ENCODE measurements at regions not wholly inside any gene's neighbourhood (a gene's known extent, or its start where the extent isn't known, plus 50 kb on each side); places are given as distances from the start of the nearest gene placed in this dataset.

DNA sequence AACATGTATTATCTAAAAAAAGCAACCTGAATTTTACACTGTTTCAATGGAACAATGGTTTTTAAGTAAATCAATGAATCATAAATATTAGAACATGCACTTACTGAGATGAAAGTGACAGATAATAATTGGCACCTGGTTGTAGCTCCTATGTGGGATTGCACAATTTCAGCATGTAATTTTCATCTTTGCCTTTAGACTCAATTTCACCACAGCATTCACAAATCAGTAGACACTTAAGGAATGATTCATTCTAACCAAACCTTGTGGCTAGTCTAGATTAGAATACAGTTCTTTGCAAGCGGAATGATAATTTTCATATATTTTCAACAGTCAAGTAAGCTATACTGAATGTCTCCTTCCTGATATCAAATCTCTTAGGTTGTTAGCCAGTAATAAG lies 853.4 kb downstream of the KCNT2 start:
- peaks cover 3% of the 10 kb centered on the region for H3K4me1 ChIP-seq (ENCODE audit: control insufficient read depth, insufficient read depth, low read length)
- H3K4me3 Mint-ChIP-seq: no peak overlapping the region
- DNase-seq: no peak
- no peaks in the 10 kb centered on the region for H3K9me3 Mint-ChIP-seq
- H3K9me3 ChIP-seq (ENCODE audit: control insufficient read depth, low read length): no peaks in the 10 kb centered on the region
- no peaks in the 10 kb centered on the region for H3K36me3 ChIP-seq (ENCODE audit: control insufficient read depth, insufficient read depth, low read length)
- TF ChIP-seq, protein P1, sequence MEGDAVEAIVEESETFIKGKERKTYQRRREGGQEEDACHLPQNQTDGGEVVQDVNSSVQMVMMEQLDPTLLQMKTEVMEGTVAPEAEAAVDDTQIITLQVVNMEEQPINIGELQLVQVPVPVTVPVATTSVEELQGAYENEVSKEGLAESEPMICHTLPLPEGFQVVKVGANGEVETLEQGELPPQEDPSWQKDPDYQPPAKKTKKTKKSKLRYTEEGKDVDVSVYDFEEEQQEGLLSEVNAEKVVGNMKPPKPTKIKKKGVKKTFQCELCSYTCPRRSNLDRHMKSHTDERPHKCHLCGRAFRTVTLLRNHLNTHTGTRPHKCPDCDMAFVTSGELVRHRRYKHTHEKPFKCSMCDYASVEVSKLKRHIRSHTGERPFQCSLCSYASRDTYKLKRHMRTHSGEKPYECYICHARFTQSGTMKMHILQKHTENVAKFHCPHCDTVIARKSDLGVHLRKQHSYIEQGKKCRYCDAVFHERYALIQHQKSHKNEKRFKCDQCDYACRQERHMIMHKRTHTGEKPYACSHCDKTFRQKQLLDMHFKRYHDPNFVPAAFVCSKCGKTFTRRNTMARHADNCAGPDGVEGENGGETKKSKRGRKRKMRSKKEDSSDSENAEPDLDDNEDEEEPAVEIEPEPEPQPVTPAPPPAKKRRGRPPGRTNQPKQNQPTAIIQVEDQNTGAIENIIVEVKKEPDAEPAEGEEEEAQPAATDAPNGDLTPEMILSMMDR (conservative IDR thresholded peaks at IDR 0.05): no peak
- no peak overlapping the region for H3K27ac ChIP-seq (ENCODE audit: low read depth, low read length)
- 75% methylated on average over 1 of the region's 1 CpG; no CpG with 5 or more reads in 1 of the 2 experiments for WGBS, 2 experiments (ENCODE audit: insufficient coverage in 1 of 2, insufficient read length in 1 of 2)
- H3K27ac Mint-ChIP-seq: no peak overlapping the region
- H3K36me3 Mint-ChIP-seq (ENCODE audit: low read depth): no peaks in the 10 kb centered on the region
- H3K4me3 ChIP-seq (ENCODE audit: low read length): no peak overlapping the region
- peaks cover 5% of the 10 kb centered on the region for H3K4me1 Mint-ChIP-seq
- no peak overlapping the region for H3K9ac ChIP-seq (ENCODE audit: extremely low read depth, low read length, poor library complexity, severe bottlenecking)
- no peaks in the 10 kb centered on the region for H3K27me3 Mint-ChIP-seq (ENCODE audit: insufficient read depth)
- no peaks in the 10 kb centered on the region for H3K27me3 ChIP-seq (ENCODE audit: control insufficient read depth, insufficient read depth, low read length, poor library complexity, severe bottlenecking)

- Mint-ChIP-seq H3K4me1 (peaks cover 6% of the 10 kb centered on the region), H3K4me3 (no peak overlapping the region), H3K27me3 (ENCODE audit: insufficient read depth) (no peaks in the 10 kb centered on the region), H3K9me3 (no peaks in the 10 kb centered on the region), H3K27ac (no peak overlapping the region), H3K36me3 (ENCODE audit: low read depth) (no peaks in the 10 kb centered on the region)
- Histone ChIP-seq H3K27ac (ENCODE audit: low read depth, low read length) (no peak overlapping the region), H3K36me3 (ENCODE audit: control insufficient read depth, insufficient read depth, low read length) (no peaks in the 10 kb centered on the region), H3K4me1 (ENCODE audit: control insufficient read depth, insufficient read depth, low read length) (peaks cover 3% of the 10 kb centered on the region), H3K27me3 (ENCODE audit: control insufficient read depth, insufficient read depth, low read length, poor library complexity, severe bottlenecking) (no peaks in the 10 kb centered on the region), H3K9ac (ENCODE audit: extremely low read depth, low read length, poor library complexity, severe bottlenecking) (no peak overlapping the region), H3K4me3 (ENCODE audit: low read length) (no peak overlapping the region), H3K9me3 (ENCODE audit: control insufficient read depth, low read length) (no peaks in the 10 kb centered on the region)
- DNase-seq: no peak
- TF ChIP-seq, protein P1 (conservative IDR thresholded peaks at IDR 0.05): no peak
- WGBS, 2 experiments (ENCODE audit: insufficient coverage in 1 of 2, insufficient read length in 1 of 2): 93 to 97% methylated on average over 4 of the region's 4 CpGs
Measured at GRCh38 chr1:195754303-195754702, 853.9 kb downstream of the KCNT2 start.

DNA sequence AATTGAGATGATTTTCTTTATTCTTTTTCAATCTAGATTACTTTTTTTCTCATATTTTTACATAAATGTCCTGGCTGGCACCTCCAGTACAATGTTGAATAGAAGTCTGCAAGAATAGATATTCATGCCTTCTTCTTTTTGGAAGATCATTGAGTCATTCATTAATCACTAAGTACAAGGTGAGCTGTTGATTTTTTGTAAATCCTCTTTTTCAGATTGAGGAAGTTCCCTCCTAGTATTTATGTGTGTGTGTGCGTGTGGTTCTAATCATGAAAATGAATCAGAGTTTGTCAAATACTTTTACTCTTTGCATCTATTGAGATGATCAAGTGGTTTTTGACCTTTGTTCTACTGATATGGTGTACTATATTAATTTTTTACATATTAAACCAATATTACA lies 859.3 kb downstream of the KCNT2 start:
- Histone ChIP-seq H3K27ac (ENCODE audit: low read depth, low read length) (no peak overlapping the region), H3K4me3 (ENCODE audit: low read length) (no peak overlapping the region), H3K4me1 (ENCODE audit: control insufficient read depth, insufficient read depth, low read length) (peaks cover 3% of the 10 kb centered on the region), H3K36me3 (ENCODE audit: control insufficient read depth, insufficient read depth, low read length) (no peaks in the 10 kb centered on the region), H3K27me3 (ENCODE audit: control insufficient read depth, insufficient read depth, low read length, poor library complexity, severe bottlenecking) (no peaks in the 10 kb centered on the region), H3K9me3 (ENCODE audit: control insufficient read depth, low read length) (no peaks in the 10 kb centered on the region), H3K9ac (ENCODE audit: extremely low read depth, low read length, poor library complexity, severe bottlenecking) (no peak overlapping the region)
- Mint-ChIP-seq H3K4me3 (no peak overlapping the region), H3K4me1 (peaks cover 6% of the 10 kb centered on the region), H3K36me3 (ENCODE audit: low read depth) (no peaks in the 10 kb centered on the region), H3K9me3 (no peaks in the 10 kb centered on the region), H3K27ac (no peak overlapping the region), H3K27me3 (ENCODE audit: insufficient read depth) (no peaks in the 10 kb centered on the region)
- TF ChIP-seq, protein P1 (conservative IDR thresholded peaks at IDR 0.05): no peak
- WGBS, 2 experiments (ENCODE audit: insufficient coverage in 1 of 2, insufficient read length in 1 of 2): 88% methylated on average over 1 of the region's 1 CpG; no CpG with 5 or more reads in 1 of the 2 experiments
- no peak for DNase-seq
